DOHH2 (cell line): ENCODE measurements at regions not wholly inside any gene's neighbourhood (a gene's known extent, or its start where the extent isn't known, plus 50 kb on each side); places are given as distances from the start of the nearest gene placed in this dataset.
"Not testable (repeated sequence)": the region's sequence is repeated elsewhere in the genome, so short reads cannot be mapped to it uniquely, and the experiment has no call there.

Source experiments
- H3F3A ChIP-seq: fragments of 200-600 bp; sonication (generic), shearing (Covaris generic); 2 replicates; pipeline ENCODE4 v1.6.0; 2016; ENCODE audit warnings: antibody characterized with exemption, mild to moderate bottlenecking; ENCODE audit not compliant: control insufficient read depth, insufficient read depth
- H3K27ac ChIP-seq: fragments of 200-600 bp; sonication (generic); 2 replicates; pipeline ENCODE4 v1.5.1; 2014; ENCODE audit warnings: low read depth, mild to moderate bottlenecking, low read length, moderate library complexity
- H3K27me3 ChIP-seq: fragments of 200-600 bp; sonication (generic); 2 replicates; pipeline ENCODE4 v1.6.1; 2014; ENCODE audit warnings: mild to moderate bottlenecking, low read length, mixed read lengths; ENCODE audit not compliant: control insufficient read depth
- H3K36me3 ChIP-seq: fragments of 200-600 bp; sonication (generic); 2 replicates; pipeline ENCODE4 v1.6.1; 2014; ENCODE audit warnings: mild to moderate bottlenecking, low read length, moderate library complexity, mixed read lengths; ENCODE audit not compliant: control insufficient read depth
- H3K4me1 ChIP-seq: fragments of 200-600 bp; sonication (generic); 2 replicates; pipeline ENCODE4 v1.6.1; 2014; ENCODE audit warnings: mild to moderate bottlenecking, low read length, mixed read lengths; ENCODE audit not compliant: control insufficient read depth
- H3K4me2 ChIP-seq: fragments of 200-600 bp; sonication (generic); 2 replicates; pipeline ENCODE4 v1.6.0; 2014; ENCODE audit warnings: mild to moderate bottlenecking, low read length, moderate library complexity
- H3K4me3 ChIP-seq: fragments of 200-600 bp; sonication (generic); 2 replicates; pipeline ENCODE4 v1.5.1; 2014; ENCODE audit warnings: mild to moderate bottlenecking, low read length, mixed read lengths
- H3K79me2 ChIP-seq: fragments of 200-600 bp; sonication (generic); 2 replicates; pipeline ENCODE4 v1.6.1; 2014; ENCODE audit warnings: mild to moderate bottlenecking, low read length, mixed read lengths; ENCODE audit not compliant: control insufficient read depth
- H3K9me2 ChIP-seq: fragments of 200-600 bp; sonication (generic); replicated peaks from 2 replicates; pipeline ENCODE4 v1.6.1; 2014; ENCODE audit warnings: mild to moderate bottlenecking, low read length, mixed read lengths; ENCODE audit not compliant: control insufficient read depth
- H3K9me3 ChIP-seq: fragments of 200-600 bp; sonication (generic); 2 replicates; pipeline ENCODE4 v1.6.1; 2014; ENCODE audit warnings: antibody characterized with exemption, low read length, mixed read lengths; ENCODE audit not compliant: control insufficient read depth, insufficient read depth
- H4K20me1 ChIP-seq: fragments of 200-600 bp; sonication (generic); 2 replicates; pipeline ENCODE4 v1.6.0; 2014; ENCODE audit warnings: low read depth, mild to moderate bottlenecking, antibody characterized with exemption, low read length, moderate library complexity; ENCODE audit not compliant: control insufficient read depth, insufficient read depth
- EZH2phosphoT487 ChIP-seq: fragments of 200-600 bp; sonication (generic); IDR thresholded peaks from 2 replicates; pipeline ENCODE4 v1.6.1; 2017; ENCODE audit warnings: borderline replicate concordance, mild to moderate bottlenecking, antibody characterized with exemption, low read length, moderate library complexity, mixed read lengths
- TF ChIP-seq, protein P1 (sequence below): fragments of 200-600 bp; sonication (generic); IDR thresholded peaks from one replicate; pipeline ENCODE4 v1.5.1; 2014; ENCODE audit warnings: antibody characterized with exemption, mild to moderate bottlenecking, low read depth, low read length; ENCODE audit not compliant: poor library complexity, severe bottlenecking

DNA sequence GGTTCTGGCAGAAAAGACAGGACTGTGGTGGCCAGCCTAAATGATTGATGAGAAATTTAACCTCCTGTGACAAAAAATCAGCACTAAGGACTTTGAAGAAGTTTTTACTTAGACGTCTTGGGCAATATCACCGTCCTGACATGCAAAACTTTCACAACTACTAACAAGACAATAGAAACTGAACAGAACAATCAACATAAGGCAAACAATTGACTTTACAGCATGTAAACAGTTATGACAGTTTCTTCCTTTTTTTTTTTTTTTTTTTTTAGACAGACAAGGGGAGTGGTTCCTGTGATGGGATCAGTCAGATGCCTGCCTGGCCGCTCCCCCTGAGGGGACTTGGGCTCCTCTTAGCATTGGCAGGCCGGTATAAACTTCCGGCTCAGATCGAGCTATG is 100.8 kb downstream of the ALG1L2 start:
- not testable (repeated sequence) for H3K4me2 ChIP-seq, H3K4me1 ChIP-seq, H3K9me3 ChIP-seq, H4K20me1 ChIP-seq, H3F3A ChIP-seq, H3K9me2 ChIP-seq, H3K36me3 ChIP-seq, H3K79me2 ChIP-seq, H3K4me3 ChIP-seq, H3K27me3 ChIP-seq, H3K27ac ChIP-seq

DNA sequence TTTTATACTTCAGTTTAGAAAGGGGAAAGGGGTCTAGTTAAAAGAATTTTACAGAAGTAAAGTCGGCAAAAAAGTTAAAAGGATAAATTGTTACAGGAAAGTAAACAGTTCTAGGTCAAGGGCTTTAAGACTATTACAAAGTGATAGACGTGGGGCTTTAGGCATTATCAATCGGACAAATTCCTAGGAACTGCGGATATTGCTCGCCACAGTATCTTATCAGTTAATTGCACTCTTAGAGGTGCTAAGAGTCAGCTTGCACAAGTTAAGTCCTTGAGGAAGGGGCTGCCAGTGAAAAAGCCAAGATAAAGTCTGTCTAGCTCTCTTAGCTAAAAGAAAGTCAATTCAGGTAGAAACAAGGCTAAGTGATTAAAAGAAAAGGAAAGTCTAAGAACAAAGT is 102.1 kb downstream of the ALG1L2 start:
- not testable (repeated sequence) for H3K9me2 ChIP-seq, H3K27me3 ChIP-seq, H3K4me1 ChIP-seq, H3K79me2 ChIP-seq, H3F3A ChIP-seq, H3K4me2 ChIP-seq, H4K20me1 ChIP-seq, H3K9me3 ChIP-seq, H3K27ac ChIP-seq, H3K4me3 ChIP-seq, H3K36me3 ChIP-seq

DNA sequence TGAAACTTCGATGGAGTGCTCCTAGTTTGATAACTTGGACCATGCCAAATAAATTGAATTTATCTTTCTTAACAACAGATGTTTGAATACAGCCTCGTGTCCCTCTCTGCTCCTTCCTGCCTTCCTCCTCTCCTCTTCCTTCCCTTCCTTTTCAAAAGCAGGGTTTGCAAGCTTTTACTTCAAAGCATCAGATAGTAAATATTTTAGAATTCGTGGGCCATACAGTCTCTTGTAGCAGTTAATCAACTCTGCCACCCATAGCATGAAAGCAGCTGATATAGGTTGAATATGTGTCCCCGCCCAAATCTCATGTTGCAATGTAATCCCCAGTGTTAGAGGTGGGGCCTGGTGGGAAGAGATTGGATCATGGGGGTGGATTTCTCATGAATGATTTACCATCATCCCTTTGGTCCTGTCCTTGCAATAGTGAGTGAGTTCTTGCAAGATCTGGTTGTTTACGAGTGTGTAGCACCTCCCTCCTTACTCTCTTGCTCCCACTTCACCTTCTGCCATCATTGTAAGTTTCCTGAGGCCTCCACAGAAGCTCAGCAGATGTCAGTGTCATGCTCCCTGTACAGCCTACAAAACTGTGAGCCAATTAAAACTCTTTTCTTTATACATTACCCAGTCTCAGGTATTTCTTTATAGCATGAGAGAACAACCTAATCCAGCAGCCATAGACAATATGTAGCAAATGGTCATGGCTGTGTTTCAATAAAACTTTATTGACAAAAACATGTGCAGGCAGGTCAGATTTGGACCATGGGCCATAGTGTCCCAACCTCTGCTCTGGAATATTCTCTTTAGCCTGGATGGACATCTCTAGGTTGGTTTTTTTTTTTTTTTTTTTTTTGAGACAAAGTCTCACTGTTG is 102.8 kb downstream of the ALG1L2 start:
- H3K4me2 ChIP-seq, H3K9me2 ChIP-seq, H3F3A ChIP-seq, H3K36me3 ChIP-seq, H4K20me1 ChIP-seq, H3K27me3 ChIP-seq, H3K4me1 ChIP-seq, H3K79me2 ChIP-seq, H3K4me3 ChIP-seq, H3K9me3 ChIP-seq, H3K27ac ChIP-seq: not testable (repeated sequence)

DNA sequence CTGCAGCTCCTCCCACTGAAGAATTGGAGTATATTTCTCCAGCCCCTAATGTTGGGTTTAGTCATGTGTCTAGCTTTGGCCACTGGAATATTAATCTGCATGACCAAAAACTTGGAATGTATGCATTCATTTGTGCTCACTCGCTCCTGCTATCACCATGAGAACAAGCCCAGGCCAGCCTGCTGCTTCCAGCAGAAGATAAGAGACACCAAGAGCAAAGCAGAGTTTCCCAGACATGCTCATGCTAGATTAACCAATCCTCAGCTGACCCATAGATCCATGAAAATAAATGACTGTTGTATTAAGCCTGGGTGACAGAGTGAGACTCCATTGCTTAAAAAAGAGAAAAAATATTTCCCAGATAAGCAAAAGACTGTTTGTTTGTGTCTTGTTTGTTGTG is 119.6 kb downstream of the ALG1L2 start:
- H3K4me1 ChIP-seq, H3K36me3 ChIP-seq, H4K20me1 ChIP-seq, H3K9me3 ChIP-seq, H3K79me2 ChIP-seq, H3K4me3 ChIP-seq, H3K9me2 ChIP-seq, H3F3A ChIP-seq, H3K4me2 ChIP-seq, H3K27ac ChIP-seq, H3K27me3 ChIP-seq: not testable (repeated sequence)

DNA sequence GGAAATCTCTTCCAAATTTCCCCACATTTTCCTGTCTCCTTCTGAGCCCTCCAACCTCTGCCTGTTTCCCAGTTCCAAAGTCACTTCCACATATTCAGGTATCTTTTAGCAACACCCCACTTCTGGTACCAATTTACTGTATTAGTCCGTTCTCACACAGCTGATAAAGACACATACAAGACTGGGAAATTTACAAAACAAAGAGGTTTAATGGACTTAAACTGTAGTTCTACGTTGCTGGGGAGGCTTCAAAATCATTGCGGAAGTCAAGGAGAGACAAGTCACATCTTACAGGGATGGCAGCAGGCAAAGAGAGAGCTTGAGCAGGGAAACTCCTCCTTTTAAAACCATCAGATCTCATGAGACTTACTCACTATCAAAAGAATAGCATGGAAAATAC is 122.0 kb downstream of the ALG1L2 start:
- not testable (repeated sequence) for H3F3A ChIP-seq, H3K79me2 ChIP-seq, H3K9me2 ChIP-seq, H3K27ac ChIP-seq, H3K4me2 ChIP-seq, H3K4me3 ChIP-seq, H3K9me3 ChIP-seq, H3K4me1 ChIP-seq, H4K20me1 ChIP-seq, H3K36me3 ChIP-seq, H3K27me3 ChIP-seq

DNA sequence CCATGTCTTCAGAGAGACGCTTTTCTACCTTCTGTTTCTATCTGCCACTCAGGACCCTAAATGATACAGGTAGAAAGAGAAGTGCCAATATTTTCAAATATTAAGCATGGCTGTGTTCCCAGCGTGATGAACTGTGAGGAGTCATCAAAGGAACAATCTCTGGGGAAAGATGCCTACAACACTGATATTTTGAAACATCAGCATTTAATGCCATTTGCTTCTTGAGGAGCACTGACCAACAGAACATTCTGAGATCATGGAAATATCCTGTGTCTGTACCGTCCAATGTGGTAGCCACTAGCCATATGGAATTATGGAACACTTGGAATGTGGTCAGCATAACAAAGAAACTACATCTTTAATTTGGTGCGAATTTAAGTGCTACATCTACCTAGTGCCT is 117.9 kb upstream of the COL6A5 start:
- H3K4me2 ChIP-seq: no peak overlapping the region
- H3K27ac ChIP-seq: no peak overlapping the region
- no peak overlapping the region for H3K4me3 ChIP-seq
- peaks cover 2% of the 10 kb centered on the region; the same call in 1 of the 2 replicates for H3K27me3 ChIP-seq
- no peak for TF ChIP-seq EZH2phosphoT487
- TF ChIP-seq, protein P1, sequence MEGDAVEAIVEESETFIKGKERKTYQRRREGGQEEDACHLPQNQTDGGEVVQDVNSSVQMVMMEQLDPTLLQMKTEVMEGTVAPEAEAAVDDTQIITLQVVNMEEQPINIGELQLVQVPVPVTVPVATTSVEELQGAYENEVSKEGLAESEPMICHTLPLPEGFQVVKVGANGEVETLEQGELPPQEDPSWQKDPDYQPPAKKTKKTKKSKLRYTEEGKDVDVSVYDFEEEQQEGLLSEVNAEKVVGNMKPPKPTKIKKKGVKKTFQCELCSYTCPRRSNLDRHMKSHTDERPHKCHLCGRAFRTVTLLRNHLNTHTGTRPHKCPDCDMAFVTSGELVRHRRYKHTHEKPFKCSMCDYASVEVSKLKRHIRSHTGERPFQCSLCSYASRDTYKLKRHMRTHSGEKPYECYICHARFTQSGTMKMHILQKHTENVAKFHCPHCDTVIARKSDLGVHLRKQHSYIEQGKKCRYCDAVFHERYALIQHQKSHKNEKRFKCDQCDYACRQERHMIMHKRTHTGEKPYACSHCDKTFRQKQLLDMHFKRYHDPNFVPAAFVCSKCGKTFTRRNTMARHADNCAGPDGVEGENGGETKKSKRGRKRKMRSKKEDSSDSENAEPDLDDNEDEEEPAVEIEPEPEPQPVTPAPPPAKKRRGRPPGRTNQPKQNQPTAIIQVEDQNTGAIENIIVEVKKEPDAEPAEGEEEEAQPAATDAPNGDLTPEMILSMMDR: no peak
- H3K36me3 ChIP-seq: no peaks in the 10 kb centered on the region
- no peaks in the 10 kb centered on the region for H3F3A ChIP-seq
- H4K20me1 ChIP-seq: no peaks in the 10 kb centered on the region
- no peaks in the 10 kb centered on the region for H3K9me3 ChIP-seq
- no peaks in the 10 kb centered on the region for H3K4me1 ChIP-seq
- no peaks in the 10 kb centered on the region for H3K79me2 ChIP-seq
- no peaks in the 10 kb centered on the region for H3K9me2 ChIP-seq
